Right lobe of liver (tissue), 6 donors: ENCODE measurements at regions not wholly inside any gene's neighbourhood (a gene's known extent, or its start where the extent isn't known, plus 50 kb on each side); places are given as distances from the start of the nearest gene placed in this dataset.
"Not testable (repeated sequence)": the region's sequence is repeated elsewhere in the genome, so short reads cannot be mapped to it uniquely, and the experiment has no call there.

Experiments used
- ATAC-seq, 4 donors: fragments of 200-7000 bp; cut with Tn5 transposase; one replicate each; pipeline ENCODE4 v1.9.1; 2020; ENCODE audit warnings: mild to moderate bottlenecking in 4 of 4, moderate library complexity in 4 of 4
- DNase-seq, 3 donors: peaks; one replicate each; pipeline ENCODE4 v3.0.0-alpha.2; 2020
- H3K27ac ChIP-seq, 3 donors: fragments of 200-600 bp; one replicate each; pipeline ENCODE4 v1.8.0; 2022
- H3K27me3 ChIP-seq, 2 donors: fragments of 200-600 bp; one replicate each; pipeline ENCODE4 v1.8.0; 2022
- H3K36me3 ChIP-seq, 4 donors: fragments of 200-600 bp; sonication (generic) in 1 of 4; one replicate each; pipeline versions ENCODE4 v1.5.1 to v1.8.0; 2017 to 2022; ENCODE audit warnings: control low read depth in 1 of 4
- H3K4me1 ChIP-seq, 4 donors: fragments of 200-600 bp; sonication (generic) in 1 of 4; one replicate each; pipeline versions ENCODE4 v1.5.1 to v1.8.0; 2017 to 2022; ENCODE audit warnings: control low read depth in 1 of 4
- H3K4me3 ChIP-seq, 3 donors: fragments of 200-600 bp; one replicate each; pipeline ENCODE4 v1.8.0; 2022
- H3K9me3 ChIP-seq, 4 donors: fragments of 200-600 bp; sonication (generic) in 1 of 4; one replicate each; pipeline versions ENCODE4 v1.5.1 to v1.8.0; 2017 to 2022; ENCODE audit warnings: control low read depth in 1 of 4
- POLR2A ChIP-seq: fragments of 450-650 bp; IDR thresholded peaks from one replicate; pipeline ENCODE4 v1.6.1; 2017; ENCODE audit warnings: antibody characterized with exemption, mild to moderate bottlenecking
- whole genome bisulfite sequencing: methylation state at CpG from one replicate; pipeline ENCODE4 v1.1.6; 2018; ENCODE audit warnings: low coverage, low lambda C conversion rate; ENCODE audit not compliant: insufficient coverage; ENCODE audit errors: missing lambda C conversion rate; 5-methylcytosine and 5-hydroxymethylcytosine counted together
- intact Hi-C, 2 donors: fragments of 100-400 bp; cut with DNase I; formaldehyde crosslinking; loops; one replicate each; pipeline versions ENCODE4 v1.11.2 to v1.14.1; 2022
- TF ChIP-seq, protein P1 (sequence below), 4 donors: fragments of 200-600 bp in 3 of 4; fragments of 450-650 bp in 1 of 4; IDR thresholded peaks; one replicate each; pipeline versions ENCODE4 v1.5.1 to v1.8.0; 2016 to 2022; ENCODE audit warnings: antibody characterized with exemption in 4 of 4, mild to moderate bottlenecking in 2 of 4
- donor health status: DM: no; HTN: yes; CAD: no.
- donor health status: DM: no; HTN: no; CAD: no.
- donor health status: DM: no; HTN: no; CAD: no.
- donor health status: DM: no; HTN: yes; CAD: no.
- donor health status: DM: no; HTN: yes; CAD: no.

DNA sequence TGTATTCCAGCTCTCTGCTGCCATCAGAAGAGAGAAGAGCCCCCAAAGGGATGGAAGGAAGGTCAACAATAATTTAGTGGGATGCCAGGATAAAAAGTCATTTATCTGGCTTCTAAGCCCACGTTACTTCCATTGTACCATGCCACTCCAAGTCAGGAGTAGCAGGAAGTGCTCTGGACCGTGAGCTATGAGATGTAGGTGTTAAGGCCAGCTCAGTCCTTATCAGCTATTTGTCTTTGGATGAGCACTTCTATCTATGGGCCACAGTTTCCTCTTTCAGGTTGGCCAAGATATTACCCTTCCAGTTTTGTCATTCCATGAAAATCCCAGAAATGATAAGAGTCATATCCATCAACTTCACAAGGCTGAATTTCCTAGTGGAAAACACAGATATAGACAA is 119.4 kb upstream of the CACUL1 start:
- Histone ChIP-seq H3K4me1 (peaks cover 0 to 6% (median 0%) of the 10 kb centered on the region in 4 donors), H3K36me3 (no peaks in the 10 kb centered on the region), H3K27ac (no peak overlapping the region), H3K4me3 (no peak overlapping the region), H3K27me3 (no peaks in the 10 kb centered on the region), H3K9me3 (no peaks in the 10 kb centered on the region)
- no peak for ATAC-seq
- TF ChIP-seq, protein P1, sequence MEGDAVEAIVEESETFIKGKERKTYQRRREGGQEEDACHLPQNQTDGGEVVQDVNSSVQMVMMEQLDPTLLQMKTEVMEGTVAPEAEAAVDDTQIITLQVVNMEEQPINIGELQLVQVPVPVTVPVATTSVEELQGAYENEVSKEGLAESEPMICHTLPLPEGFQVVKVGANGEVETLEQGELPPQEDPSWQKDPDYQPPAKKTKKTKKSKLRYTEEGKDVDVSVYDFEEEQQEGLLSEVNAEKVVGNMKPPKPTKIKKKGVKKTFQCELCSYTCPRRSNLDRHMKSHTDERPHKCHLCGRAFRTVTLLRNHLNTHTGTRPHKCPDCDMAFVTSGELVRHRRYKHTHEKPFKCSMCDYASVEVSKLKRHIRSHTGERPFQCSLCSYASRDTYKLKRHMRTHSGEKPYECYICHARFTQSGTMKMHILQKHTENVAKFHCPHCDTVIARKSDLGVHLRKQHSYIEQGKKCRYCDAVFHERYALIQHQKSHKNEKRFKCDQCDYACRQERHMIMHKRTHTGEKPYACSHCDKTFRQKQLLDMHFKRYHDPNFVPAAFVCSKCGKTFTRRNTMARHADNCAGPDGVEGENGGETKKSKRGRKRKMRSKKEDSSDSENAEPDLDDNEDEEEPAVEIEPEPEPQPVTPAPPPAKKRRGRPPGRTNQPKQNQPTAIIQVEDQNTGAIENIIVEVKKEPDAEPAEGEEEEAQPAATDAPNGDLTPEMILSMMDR (IDR thresholded peaks at IDR 0.05) = no peak
- no peak for TF ChIP-seq POLR2A
- intact Hi-C loops = no loop called here
- DNase-seq = no peak
- WGBS = no CpG with 5 or more reads among the region's 2 CpGs

DNA sequence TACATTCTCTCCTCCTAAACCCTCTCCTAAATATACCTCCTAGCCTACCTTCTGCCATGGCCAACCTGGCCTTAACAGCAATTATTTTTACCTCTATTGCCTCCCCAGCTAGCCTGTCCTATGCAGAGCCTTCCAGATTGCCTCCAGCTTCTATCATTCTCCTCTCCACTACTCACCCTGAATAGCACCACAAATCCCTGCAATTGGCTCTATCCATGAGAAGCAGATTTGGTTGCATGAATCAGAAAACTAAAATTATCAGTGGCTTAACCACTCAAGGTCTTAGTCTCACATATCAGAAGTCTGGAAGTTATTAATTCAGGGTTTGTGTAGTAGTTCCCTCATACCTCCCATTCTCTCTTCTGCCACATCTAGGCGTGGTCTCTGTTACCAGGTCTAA is 120.3 kb upstream of the CACUL1 start:
- no peaks in the 10 kb centered on the region for H3K27me3 ChIP-seq
- no peak for DNase-seq
- H3K27ac ChIP-seq = no peak overlapping the region
- TF ChIP-seq, protein P1 (IDR thresholded peaks at IDR 0.05) = no peak
- WGBS = 83% methylated on average over 1 of the region's 1 CpG
- intact Hi-C loops = no loop called here
- H3K4me1 ChIP-seq = peaks cover 0 to 6% (median 0%) of the 10 kb centered on the region in 4 donors
- no peak overlapping the region for H3K4me3 ChIP-seq
- H3K36me3 ChIP-seq = no peaks in the 10 kb centered on the region
- H3K9me3 ChIP-seq = no peaks in the 10 kb centered on the region
- no peak for ATAC-seq

DNA sequence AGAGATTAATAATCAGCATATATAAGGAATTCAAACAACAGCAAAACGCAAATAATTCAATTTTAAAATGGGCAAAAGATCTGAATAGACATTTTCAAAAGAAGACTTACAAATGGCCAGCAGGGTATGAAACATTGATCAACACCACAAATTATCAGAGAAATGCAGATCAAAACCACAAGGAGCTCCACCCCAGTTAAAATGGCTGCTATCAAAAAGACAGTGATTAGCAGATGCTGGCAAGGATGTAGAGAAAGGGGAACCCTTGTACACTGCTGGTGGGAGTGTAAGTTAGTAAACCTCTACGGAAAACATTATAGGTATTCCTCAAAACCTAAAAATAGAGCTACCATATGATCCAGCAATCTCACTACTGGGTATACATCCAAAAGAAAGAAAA is 128.0 kb upstream of the CACUL1 start:
- H3K36me3 ChIP-seq = no peaks in the 10 kb centered on the region
- intact Hi-C loops = no loop called here
- H3K4me1 ChIP-seq = no peaks in the 10 kb centered on the region
- DNase-seq = no peak
- H3K4me3 ChIP-seq = no peak overlapping the region
- ATAC-seq = no peak
- WGBS = 76% methylated on average over 2 of the region's 2 CpGs
- TF ChIP-seq POLR2A = no peak
- TF ChIP-seq, protein P1 (IDR thresholded peaks at IDR 0.05) = no peak
- H3K27ac ChIP-seq = no peak overlapping the region
- no peaks in the 10 kb centered on the region for H3K9me3 ChIP-seq
- H3K27me3 ChIP-seq = no peaks in the 10 kb centered on the region

DNA sequence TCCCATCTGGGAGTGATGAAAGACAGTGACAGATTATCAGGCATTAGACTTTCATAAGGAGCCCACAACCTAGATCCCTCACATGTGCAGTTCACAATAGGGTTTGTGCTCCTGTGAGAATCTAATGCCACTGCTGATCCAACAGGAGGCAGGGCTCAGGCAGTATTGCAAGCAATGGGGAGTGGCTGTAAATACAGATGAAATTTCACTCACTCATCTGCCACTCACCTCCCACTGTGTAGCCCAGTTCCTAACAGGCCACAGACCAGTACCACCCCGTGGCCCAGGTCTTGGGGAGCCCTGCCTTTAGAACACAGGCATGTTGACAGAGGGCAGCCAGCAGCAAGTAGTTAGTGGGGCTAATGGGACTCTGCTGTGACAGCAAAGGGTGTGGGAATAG is 137.3 kb upstream of the NANOS1 start:
- intact Hi-C loops = no loop called here
- Histone ChIP-seq H3K9me3 (no peaks in the 10 kb centered on the region), H3K27me3 (no peaks in the 10 kb centered on the region), H3K4me3 (no peak overlapping the region), H3K36me3 (no peaks in the 10 kb centered on the region), H3K27ac (no peak overlapping the region), H3K4me1 (no peaks in the 10 kb centered on the region)
- TF ChIP-seq POLR2A = no peak
- TF ChIP-seq, protein P1 (IDR thresholded peaks at IDR 0.05) = no peak
- ATAC-seq (no peak), DNase-seq (no peak)
- 9% methylated on average over 1 of the region's 1 CpG for WGBS

DNA sequence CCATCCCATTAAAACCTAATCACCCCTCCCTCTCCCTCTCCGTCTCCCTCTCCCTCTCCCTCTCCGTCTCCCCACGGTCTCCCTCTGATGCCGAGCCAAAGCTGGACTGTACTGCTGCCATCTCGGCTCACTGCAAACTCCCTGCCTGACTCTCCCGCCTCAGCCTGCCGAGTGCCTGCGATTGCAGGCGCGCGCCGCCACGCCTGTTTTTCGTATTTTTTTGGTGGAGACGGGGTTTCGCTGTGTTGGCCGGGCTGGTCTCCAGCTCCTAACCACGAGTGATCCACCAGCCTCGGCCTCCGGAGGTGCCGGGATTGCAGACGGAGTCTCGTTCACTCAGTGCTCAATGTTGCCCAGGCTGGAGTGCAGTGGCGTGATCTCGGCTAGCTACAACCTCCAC is 134.6 kb upstream of the NANOS1 start:
- H3K4me3 ChIP-seq, H3K27ac ChIP-seq, H3K36me3 ChIP-seq, DNase-seq, H3K9me3 ChIP-seq, H3K27me3 ChIP-seq, intact Hi-C loops, ATAC-seq, H3K4me1 ChIP-seq: not testable (repeated sequence)
- 64% methylated on average over 3 of the region's 25 CpGs for WGBS
